ENCODE measurements at regions not wholly inside any gene's neighbourhood (a gene's known extent, or its start where the extent isn't known, plus 50 kb on each side); places are given as distances from the start of the nearest gene placed in this dataset.

DNA sequence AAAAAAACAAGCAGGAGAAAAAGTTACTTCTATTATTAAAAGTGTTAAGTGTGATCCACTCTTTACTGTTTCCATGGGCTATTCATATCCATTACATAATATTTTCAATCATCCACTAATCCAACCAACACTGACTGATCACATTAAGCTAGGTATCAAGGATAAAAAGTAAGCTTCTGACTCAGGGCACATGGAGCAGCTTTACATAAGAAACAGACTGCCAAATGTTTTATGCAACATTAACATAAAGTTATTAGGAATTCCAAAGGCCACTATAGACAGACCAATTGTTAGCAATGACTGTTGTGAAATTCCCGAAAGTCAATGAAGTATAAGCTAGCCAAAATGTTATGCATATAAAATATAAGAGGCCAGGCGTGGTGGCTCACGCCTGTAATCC lies 277.6 kb downstream of the ZEB2 start:
- TF ChIP-seq, protein P1, sequence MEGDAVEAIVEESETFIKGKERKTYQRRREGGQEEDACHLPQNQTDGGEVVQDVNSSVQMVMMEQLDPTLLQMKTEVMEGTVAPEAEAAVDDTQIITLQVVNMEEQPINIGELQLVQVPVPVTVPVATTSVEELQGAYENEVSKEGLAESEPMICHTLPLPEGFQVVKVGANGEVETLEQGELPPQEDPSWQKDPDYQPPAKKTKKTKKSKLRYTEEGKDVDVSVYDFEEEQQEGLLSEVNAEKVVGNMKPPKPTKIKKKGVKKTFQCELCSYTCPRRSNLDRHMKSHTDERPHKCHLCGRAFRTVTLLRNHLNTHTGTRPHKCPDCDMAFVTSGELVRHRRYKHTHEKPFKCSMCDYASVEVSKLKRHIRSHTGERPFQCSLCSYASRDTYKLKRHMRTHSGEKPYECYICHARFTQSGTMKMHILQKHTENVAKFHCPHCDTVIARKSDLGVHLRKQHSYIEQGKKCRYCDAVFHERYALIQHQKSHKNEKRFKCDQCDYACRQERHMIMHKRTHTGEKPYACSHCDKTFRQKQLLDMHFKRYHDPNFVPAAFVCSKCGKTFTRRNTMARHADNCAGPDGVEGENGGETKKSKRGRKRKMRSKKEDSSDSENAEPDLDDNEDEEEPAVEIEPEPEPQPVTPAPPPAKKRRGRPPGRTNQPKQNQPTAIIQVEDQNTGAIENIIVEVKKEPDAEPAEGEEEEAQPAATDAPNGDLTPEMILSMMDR (IDR thresholded peaks at IDR 0.05; ENCODE audit: borderline replicate concordance, control extremely low read depth, extremely low read depth, insufficient read depth, missing control alignments), result no peak
- in situ Hi-C loops (cut with MboI; ENCODE audit: low sequenced_read_pairs, unreplicated experiment), result no loop called here
- no peak for DNase-seq (ENCODE audit: low spot score)

DNA sequence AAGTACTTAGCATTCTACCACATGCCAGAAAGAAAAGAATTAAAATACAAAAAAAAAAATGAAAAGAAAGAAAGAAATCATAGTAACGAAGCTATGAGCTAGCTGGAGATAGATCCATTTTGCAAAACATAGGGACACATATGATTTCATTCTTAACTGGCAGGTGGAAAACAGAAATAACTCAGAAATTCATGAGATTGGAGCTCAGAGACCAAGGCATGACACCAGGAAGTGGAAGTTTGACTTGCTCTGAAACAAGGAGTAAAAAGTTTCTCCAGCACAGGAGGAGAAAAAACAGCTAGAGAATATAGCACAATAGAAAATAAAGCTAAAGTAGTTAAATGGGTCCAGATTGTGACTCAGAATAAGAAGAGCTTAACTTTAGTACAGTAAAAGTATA lies 278.1 kb downstream of the ZEB2 start:
- no peak for DNase-seq (ENCODE audit: low spot score)
- in situ Hi-C loops (cut with MboI; ENCODE audit: low sequenced_read_pairs, unreplicated experiment), result no loop called here
- TF ChIP-seq, protein P1 (IDR thresholded peaks at IDR 0.05; ENCODE audit: borderline replicate concordance, control extremely low read depth, extremely low read depth, insufficient read depth, missing control alignments), result no peak

DNA sequence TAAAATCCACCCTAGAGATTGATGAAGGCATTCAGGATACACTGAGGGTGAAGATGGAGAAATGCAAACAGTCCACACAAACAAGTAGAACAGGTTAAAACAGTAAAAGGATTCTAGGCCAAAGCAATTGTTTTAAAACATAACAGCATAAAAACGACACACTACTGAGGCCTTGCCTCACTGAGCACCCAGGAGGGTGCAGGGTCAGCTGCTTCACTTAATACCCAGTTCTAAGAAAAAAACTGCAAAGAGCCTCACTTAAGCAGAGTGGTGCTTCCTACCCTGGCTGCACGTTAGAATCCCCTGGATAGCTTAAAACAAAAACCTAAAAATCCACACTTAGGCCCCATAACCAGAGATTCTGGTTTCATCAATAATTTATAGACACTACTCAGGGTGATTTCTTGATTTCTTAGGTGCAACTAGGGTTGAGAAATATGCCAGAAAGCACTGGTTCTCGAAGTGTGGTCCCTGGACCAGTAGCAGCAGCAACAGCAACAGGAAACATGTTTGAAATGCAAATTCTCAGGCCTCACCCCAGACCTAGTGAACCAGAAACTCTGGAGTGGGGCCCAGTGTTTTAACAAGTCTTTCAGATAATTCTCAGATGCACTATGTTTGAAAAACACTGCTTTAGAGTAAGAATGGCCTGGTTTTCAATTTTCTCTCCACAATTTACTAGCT lies 279.1 kb downstream of the ZEB2 start:
- DNase-seq (ENCODE audit: low spot score), result peak; percentile 28
- in situ Hi-C loops (cut with MboI; ENCODE audit: low sequenced_read_pairs, unreplicated experiment), result no loop called here
- TF ChIP-seq, protein P1 (IDR thresholded peaks at IDR 0.05; ENCODE audit: borderline replicate concordance, control extremely low read depth, extremely low read depth, insufficient read depth, missing control alignments), result no peak

DNA sequence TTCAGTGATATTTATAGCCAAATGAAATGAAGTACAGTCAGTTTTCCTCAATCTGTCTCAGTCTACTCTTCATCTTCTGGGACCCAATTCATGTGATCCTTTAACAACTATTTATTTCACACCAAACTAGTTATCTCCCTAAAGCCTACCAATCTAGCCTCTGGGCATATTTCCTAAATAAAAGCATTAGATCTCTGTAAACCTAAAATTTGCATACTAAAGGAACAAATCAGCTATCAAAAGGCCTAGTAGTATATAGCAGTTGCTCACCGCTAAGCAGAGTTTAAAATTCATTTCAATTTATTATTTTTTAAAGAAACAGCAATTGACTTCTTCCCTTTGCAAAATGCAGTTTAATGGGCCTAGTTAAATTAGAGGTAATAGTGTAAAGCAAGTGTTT lies 280.2 kb downstream of the ZEB2 start:
- in situ Hi-C loops (cut with MboI; ENCODE audit: low sequenced_read_pairs, unreplicated experiment), result no loop called here

DNA sequence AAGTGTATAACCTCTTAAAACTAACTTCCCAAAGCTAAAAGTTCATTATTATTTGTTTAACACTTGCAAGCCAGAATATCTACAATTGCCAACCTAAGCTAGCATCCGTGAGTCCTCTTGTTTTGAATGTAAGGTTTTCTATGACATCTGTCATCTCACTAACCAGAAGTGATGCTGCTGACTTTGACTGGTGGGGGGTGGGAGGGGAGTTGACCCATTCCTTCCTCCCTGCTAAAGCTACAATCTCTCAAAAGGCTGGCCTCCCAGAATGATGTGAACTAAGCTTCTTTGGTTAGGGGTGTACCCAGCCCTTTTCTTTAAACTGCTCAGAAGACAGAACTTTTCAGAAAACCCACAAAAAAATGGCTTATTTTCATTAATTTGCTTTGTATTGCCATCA lies 280.6 kb downstream of the ZEB2 start:
- in situ Hi-C loops (cut with MboI; ENCODE audit: low sequenced_read_pairs, unreplicated experiment), result no loop called here
- TF ChIP-seq, protein P1 (IDR thresholded peaks at IDR 0.05; ENCODE audit: borderline replicate concordance, control extremely low read depth, extremely low read depth, insufficient read depth, missing control alignments), result no peak
- DNase-seq (ENCODE audit: low spot score), result no peak

More for the DNA sequence above, 280.2 kb downstream of the ZEB2 start:
- DNase-seq (ENCODE audit: low spot score), result no peak
- TF ChIP-seq, protein P1 (IDR thresholded peaks at IDR 0.05; ENCODE audit: borderline replicate concordance, control extremely low read depth, extremely low read depth, insufficient read depth, missing control alignments), result no peak

DNA sequence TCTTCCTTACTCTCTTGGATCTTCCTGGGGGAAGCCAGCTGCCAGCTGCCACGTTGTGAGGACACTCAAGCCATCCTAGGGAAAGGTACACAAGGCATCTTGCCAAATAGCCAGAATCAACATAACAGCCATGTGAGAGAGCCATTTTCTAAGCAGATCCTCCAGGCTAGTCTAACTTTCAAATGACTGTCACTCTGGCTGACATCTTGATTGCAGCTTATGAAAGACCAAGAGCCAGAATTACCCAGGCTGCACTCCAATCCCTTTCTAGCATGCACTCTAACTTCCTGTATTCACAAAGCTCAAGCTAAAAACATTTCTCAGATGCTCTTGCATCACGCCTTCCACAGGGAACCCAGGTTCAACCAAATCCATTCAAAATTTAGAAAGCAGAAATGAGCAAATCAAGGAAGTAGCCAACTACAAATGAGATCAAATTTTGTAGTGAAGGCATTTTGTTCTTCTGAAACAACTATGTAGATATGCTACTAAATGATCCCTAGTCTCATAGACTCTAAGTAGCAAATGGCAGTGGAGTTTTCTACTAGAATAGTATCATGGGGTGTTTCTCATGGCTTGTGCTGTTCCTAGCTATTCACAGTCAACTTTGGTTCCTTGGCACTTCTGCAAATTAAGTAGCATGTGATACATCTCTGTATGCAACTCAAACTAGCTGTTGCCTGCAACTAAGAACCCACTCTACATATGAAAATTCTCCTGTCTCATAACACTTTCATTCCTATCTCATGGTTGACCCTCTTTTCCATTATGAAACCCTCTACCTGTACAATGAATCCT lies 281.9 kb downstream of the ZEB2 start:
- no peak for DNase-seq (ENCODE audit: low spot score)
- TF ChIP-seq, protein P1 (IDR thresholded peaks at IDR 0.05; ENCODE audit: borderline replicate concordance, control extremely low read depth, extremely low read depth, insufficient read depth, missing control alignments), result no peak
- in situ Hi-C loops (cut with MboI; ENCODE audit: low sequenced_read_pairs, unreplicated experiment), result no loop called here
